ENCODE measurements at regions not wholly inside any gene's neighbourhood (a gene's known extent, or its start where the extent isn't known, plus 50 kb on each side); places are given as distances from the start of the nearest gene placed in this dataset.

DNA sequence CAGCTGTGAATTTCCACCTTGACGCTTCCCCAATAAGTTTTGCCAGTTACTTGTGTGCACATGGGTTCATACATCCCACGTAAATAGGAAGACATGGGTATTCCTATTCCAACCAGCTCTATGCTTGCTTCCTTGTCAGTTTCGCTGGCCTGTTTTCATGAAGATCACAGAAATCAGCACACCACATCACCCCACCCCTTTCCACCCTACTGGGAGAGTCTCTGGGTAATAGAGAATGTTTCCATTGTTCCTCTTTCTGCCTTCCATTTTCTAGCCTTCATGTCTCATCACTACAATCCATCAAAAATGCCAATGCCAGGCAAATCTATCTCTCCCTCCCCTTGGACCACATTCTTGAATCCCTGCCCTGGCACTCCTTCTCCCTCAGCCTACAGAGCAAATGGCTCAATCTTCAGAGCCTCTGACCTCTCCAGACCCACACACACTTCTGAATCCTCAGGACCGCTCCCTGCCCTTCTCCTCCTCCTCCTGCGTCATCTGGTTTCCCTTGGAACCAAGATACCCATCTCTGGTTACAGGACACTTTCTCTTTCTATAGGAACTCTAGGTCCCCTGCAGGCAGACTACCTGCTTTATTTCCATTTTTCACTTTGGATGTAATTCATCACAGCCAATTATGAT is 323.3 kb downstream of the DHX15 start (continued):
- TF ChIP-seq, protein P1, sequence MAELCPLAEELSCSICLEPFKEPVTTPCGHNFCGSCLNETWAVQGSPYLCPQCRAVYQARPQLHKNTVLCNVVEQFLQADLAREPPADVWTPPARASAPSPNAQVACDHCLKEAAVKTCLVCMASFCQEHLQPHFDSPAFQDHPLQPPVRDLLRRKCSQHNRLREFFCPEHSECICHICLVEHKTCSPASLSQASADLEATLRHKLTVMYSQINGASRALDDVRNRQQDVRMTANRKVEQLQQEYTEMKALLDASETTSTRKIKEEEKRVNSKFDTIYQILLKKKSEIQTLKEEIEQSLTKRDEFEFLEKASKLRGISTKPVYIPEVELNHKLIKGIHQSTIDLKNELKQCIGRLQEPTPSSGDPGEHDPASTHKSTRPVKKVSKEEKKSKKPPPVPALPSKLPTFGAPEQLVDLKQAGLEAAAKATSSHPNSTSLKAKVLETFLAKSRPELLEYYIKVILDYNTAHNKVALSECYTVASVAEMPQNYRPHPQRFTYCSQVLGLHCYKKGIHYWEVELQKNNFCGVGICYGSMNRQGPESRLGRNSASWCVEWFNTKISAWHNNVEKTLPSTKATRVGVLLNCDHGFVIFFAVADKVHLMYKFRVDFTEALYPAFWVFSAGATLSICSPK (IDR thresholded peaks at IDR 0.05; ENCODE audit: borderline replicate concordance), result no peak
- TF ChIP-seq HMG20A (CRISPR knock-in tag; conservative IDR thresholded peaks at IDR 0.05) (no peak), GABPB1 (CRISPR knock-in tag; IDR thresholded peaks at IDR 0.05) (no peak), TEAD2 (tag; IDR thresholded peaks at IDR 0.05) (no peak), ZNF354B (CRISPR knock-in tag; IDR thresholded peaks at IDR 0.05) (no peak), PCBP2 (IDR thresholded peaks at IDR 0.05; ENCODE audit: low read depth, low read length, poor library complexity, severe bottlenecking) (no peak), ZNF766 (CRISPR knock-in tag; conservative IDR thresholded peaks at IDR 0.05) (no peak), ZNF12 (CRISPR knock-in tag; IDR thresholded peaks at IDR 0.05) (no peak)

DNA sequence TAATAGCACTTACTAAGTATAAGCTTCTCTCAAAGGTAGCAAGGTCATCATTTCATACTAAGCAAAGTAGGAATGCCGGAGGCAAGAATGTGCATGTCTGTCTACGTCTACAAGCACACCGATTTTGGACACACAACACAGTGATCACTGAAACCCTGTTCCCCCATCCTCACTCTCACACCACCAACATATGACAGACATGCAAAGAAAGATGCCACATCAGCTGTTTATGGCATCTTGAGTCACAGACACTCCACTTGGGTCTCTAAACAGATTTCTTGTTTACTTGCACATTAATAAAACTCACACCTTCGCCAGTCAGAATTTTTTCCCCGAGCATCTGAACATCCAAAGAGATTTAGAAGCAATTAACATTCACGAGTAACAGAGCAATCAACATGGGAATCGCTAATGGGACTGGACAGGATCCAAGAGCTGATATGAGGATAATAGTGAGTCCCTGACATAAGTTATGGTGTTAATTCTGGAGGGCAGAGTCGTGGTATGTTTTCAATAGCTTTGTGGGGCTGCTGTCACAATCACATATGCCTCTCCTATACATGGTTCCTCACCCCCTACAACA is 324.1 kb downstream of the DHX15 start:
- Histone ChIP-seq H3K79me2 (ENCODE audit: control insufficient read depth, insufficient read depth, low read length) (no peaks in the 10 kb centered on the region), H3K4me2 (ENCODE audit: insufficient read depth, low read length) (no peak overlapping the region), H3K4me1 (replicated peaks in 1 of 2; ENCODE audit: control insufficient read depth in 2 of 2, insufficient read depth in 2 of 2, low read length in 2 of 2) (no peaks in the 10 kb centered on the region), H3K36me3 (ENCODE audit: control insufficient read depth, insufficient read depth, low read length) (no peaks in the 10 kb centered on the region), H3K9ac (ENCODE audit: insufficient read depth in 1 of 2, low read depth in 2 of 2, low read length in 2 of 2) (no peak overlapping the region), H3K4me3 (no peak overlapping the region), H4K20me1 (replicated peaks; ENCODE audit: control insufficient read depth, insufficient read depth, low read length) (no peaks in the 10 kb centered on the region), H3K27me3 (ENCODE audit: control insufficient read depth in 2 of 2, insufficient read depth in 2 of 2, low read length in 2 of 2) (no peaks in the 10 kb centered on the region), H2AFZ (ENCODE audit: low read depth, low read length) (no peak overlapping the region), H3K9me1 (ENCODE audit: control insufficient read depth, insufficient read depth, low read length) (no peaks in the 10 kb centered on the region), H3K9me3 (replicated peaks; ENCODE audit: control insufficient read depth, insufficient read depth, low read depth, low read length) (no peaks in the 10 kb centered on the region), H3K27ac (ENCODE audit: extremely low read depth, low read depth, low read length) (no peak overlapping the region)
- BruUV-seq (replicated peaks), result no TSS peak
- CTCF ChIA-PET (ENCODE audit: low intra/inter-chr PET ratio), result no interaction called here
- ATAC-seq, result no peak
- in situ Hi-C loops (cut with MboI), result no loop called here
- no peak for FAIRE-seq
- no peak for TF ChIP-seq POLR2AphosphoS2 (IDR thresholded peaks at IDR 0.05; ENCODE audit: low read length)
- TF ChIP-seq ZKSCAN8 (CRISPR knock-in tag; IDR thresholded peaks at IDR 0.05), result no peak
- peak; percentile 51; the same call in 1 of the 2 replicates for TF ChIP-seq ZNF316 (IDR thresholded peaks at IDR 0.05)
- TF ChIP-seq, protein P2, sequence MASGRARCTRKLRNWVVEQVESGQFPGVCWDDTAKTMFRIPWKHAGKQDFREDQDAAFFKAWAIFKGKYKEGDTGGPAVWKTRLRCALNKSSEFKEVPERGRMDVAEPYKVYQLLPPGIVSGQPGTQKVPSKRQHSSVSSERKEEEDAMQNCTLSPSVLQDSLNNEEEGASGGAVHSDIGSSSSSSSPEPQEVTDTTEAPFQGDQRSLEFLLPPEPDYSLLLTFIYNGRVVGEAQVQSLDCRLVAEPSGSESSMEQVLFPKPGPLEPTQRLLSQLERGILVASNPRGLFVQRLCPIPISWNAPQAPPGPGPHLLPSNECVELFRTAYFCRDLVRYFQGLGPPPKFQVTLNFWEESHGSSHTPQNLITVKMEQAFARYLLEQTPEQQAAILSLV (tag; IDR thresholded peaks at IDR 0.05), result no peak
- no peak for TF ChIP-seq FIP1L1 (IDR thresholded peaks at IDR 0.05; ENCODE audit: low read depth, low read length, poor library complexity, severe bottlenecking)
- no peak for TF ChIP-seq MEIS2 (IDR thresholded peaks at IDR 0.05; ENCODE audit: partially characterized antibody)
- 3% methylated on average over 8 of the region's 8 CpGs for WGBS (ENCODE audit: insufficient coverage, low coverage, missing lambda C conversion rate)
- POLR2A ChIA-PET, result interaction anchor here (1.6 kb wide), 1 partner anchor 9 kb away, joined by 3 read pairs; no protein-coding TSS in a partner anchor
- intact Hi-C loops (cut with micrococcal nuclease), result no loop called here
- DNase-seq (ENCODE audit: extremely low read depth in 1 of 4, low spot score in 3 of 4), result no peak
